ENCODE measurements at regions not wholly inside any gene's neighbourhood (a gene's known extent, or its start where the extent isn't known, plus 50 kb on each side); places are given as distances from the start of the nearest gene placed in this dataset.
"Not testable (repeated sequence)": the region's sequence is repeated elsewhere in the genome, so short reads cannot be mapped to it uniquely, and the experiment has no call there.

DNA sequence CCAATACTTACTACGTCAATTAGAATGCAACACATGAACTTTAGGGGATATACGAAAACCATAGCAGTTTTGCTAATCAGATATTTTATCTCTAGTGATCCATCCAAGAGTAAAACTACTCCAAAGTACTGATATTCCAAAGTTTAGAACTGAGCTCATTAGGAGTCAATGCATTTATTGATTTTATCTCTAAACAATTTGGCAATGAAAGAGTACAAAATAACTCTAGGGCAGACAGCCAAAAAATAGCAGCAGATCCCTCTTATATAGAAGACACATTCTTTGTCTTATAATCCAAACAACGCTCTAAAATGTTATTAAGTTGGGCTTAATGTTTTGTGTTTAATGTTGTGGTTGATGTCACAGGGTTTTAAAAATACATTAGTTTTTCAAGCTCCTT, 923.9 kb upstream of the MAN1A1 start:
- DNase-seq, result no peak
- H3K27ac ChIP-seq, result no peak overlapping the region
- H3K4me3 ChIP-seq (ENCODE audit: low read depth, low read length), result no peak overlapping the region
- in situ Hi-C loops (cut with HindIII; ENCODE audit: low pct_ligation_motif_present, low sequenced_read_pairs), result no loop called here
- no peaks in the 10 kb centered on the region for H3K36me3 ChIP-seq (replicated peaks)
- TF ChIP-seq, protein P1, sequence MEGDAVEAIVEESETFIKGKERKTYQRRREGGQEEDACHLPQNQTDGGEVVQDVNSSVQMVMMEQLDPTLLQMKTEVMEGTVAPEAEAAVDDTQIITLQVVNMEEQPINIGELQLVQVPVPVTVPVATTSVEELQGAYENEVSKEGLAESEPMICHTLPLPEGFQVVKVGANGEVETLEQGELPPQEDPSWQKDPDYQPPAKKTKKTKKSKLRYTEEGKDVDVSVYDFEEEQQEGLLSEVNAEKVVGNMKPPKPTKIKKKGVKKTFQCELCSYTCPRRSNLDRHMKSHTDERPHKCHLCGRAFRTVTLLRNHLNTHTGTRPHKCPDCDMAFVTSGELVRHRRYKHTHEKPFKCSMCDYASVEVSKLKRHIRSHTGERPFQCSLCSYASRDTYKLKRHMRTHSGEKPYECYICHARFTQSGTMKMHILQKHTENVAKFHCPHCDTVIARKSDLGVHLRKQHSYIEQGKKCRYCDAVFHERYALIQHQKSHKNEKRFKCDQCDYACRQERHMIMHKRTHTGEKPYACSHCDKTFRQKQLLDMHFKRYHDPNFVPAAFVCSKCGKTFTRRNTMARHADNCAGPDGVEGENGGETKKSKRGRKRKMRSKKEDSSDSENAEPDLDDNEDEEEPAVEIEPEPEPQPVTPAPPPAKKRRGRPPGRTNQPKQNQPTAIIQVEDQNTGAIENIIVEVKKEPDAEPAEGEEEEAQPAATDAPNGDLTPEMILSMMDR (IDR thresholded peaks at IDR 0.05; ENCODE audit: low read depth, low read length, missing control alignments), result no peak
- H3K27me3 ChIP-seq (replicated peaks), result no peaks in the 10 kb centered on the region

DNA sequence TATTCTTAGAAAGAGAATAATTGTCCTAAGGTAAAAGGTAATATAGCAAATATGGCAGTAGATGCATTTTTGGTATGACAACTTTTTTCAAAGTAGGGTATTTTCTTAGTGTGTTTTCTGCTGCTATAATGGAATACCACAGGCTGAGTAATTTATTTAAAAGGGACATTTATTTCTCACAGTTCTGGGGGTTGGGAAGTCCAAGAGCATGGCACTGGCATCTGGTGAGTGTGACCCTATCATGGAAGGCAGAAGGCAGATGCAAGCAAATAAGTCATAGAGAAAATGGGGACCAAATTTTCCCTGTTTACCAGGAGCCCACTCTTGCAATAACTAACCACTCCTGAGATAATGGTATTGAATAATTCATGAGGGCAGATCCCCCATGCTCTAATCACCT, 922.5 kb upstream of the MAN1A1 start:
- in situ Hi-C loops (cut with HindIII; ENCODE audit: low pct_ligation_motif_present, low sequenced_read_pairs), result no loop called here
- no peak for DNase-seq
- Histone ChIP-seq H3K36me3 (replicated peaks) (no peaks in the 10 kb centered on the region), H3K4me3 (ENCODE audit: low read depth, low read length) (no peak overlapping the region), H3K27me3 (replicated peaks) (no peaks in the 10 kb centered on the region), H3K27ac (no peak overlapping the region)
- TF ChIP-seq, protein P1 (IDR thresholded peaks at IDR 0.05; ENCODE audit: low read depth, low read length, missing control alignments), result no peak

DNA sequence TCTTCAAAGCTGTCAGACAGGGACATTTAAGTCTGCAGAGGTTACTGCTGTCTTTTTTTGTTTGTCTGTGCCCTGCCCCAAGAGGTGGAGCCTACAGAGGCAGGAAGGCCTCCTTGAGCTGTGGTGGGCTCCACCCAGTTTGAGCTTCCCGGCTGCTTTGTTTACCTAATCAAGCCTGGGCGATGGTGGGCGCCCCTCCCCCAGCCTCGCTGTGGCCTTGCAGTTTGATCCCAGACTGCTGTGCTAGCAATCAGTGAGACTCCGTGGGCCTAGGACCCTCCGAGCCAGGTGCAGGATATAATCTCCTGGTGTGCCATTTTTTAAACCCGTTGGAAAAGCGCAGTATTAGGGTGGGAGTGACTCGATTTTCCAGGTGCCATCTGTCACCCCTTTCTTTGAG, 918.7 kb upstream of the MAN1A1 start:
- H3K27ac ChIP-seq; H3K27me3 ChIP-seq (replicated peaks); DNase-seq; H3K36me3 ChIP-seq (replicated peaks); H3K4me3 ChIP-seq (ENCODE audit: low read depth, low read length); in situ Hi-C loops (cut with HindIII; ENCODE audit: low pct_ligation_motif_present, low sequenced_read_pairs): not testable (repeated sequence)

DNA sequence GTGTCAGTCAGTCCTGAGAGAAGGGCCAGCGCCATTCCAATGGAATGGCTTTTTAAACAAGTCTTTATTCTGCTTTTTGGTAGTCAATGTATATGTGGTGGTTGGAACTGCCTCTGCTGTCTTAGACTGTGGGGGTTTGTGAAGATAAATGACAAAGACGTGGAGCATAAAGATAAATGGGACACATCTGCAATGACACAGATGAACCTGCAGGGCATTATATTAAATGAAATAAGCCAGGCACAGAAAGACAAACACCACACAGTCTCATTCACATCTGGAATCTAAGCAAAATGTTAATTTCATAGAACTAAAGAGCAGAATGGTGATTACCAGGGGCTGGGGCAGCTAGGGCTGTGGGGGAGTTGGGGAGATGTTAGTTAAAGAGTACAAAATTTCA, 912.8 kb upstream of the MAN1A1 start:
- Histone ChIP-seq H3K36me3 (replicated peaks) (no peaks in the 10 kb centered on the region), H3K27me3 (replicated peaks) (no peaks in the 10 kb centered on the region), H3K4me3 (ENCODE audit: low read depth, low read length) (no peak overlapping the region), H3K27ac (no peak overlapping the region)
- DNase-seq, result no peak
- TF ChIP-seq, protein P1 (IDR thresholded peaks at IDR 0.05; ENCODE audit: low read depth, low read length, missing control alignments), result no peak
- in situ Hi-C loops (cut with HindIII; ENCODE audit: low pct_ligation_motif_present, low sequenced_read_pairs), result no loop called here

DNA sequence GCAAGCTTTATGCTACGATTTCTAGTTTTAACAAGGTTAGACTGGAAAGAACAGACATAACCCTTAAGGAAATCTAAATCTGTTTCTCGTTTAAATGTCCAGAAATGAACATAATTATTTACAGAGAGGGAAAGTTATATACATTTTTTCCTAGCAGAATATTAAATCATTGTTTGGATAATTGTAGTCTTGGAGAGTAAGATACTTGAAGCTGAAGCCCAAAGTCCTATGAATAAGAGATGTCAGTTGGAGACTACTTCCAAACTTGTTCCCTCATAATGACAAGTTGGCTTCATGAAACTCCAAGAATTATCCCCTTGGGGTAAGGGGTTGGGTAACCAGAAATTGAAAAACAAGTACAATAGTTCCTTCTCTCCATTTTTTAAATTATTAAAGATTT, 911.1 kb upstream of the MAN1A1 start:
- in situ Hi-C loops (cut with HindIII; ENCODE audit: low pct_ligation_motif_present, low sequenced_read_pairs), result no loop called here
- no peak for DNase-seq
- TF ChIP-seq, protein P1 (IDR thresholded peaks at IDR 0.05; ENCODE audit: low read depth, low read length, missing control alignments), result no peak
- no peaks in the 10 kb centered on the region for H3K27me3 ChIP-seq (replicated peaks)
- H3K36me3 ChIP-seq (replicated peaks), result no peaks in the 10 kb centered on the region
- no peak overlapping the region for H3K27ac ChIP-seq
- no peak overlapping the region for H3K4me3 ChIP-seq (ENCODE audit: low read depth, low read length)

DNA sequence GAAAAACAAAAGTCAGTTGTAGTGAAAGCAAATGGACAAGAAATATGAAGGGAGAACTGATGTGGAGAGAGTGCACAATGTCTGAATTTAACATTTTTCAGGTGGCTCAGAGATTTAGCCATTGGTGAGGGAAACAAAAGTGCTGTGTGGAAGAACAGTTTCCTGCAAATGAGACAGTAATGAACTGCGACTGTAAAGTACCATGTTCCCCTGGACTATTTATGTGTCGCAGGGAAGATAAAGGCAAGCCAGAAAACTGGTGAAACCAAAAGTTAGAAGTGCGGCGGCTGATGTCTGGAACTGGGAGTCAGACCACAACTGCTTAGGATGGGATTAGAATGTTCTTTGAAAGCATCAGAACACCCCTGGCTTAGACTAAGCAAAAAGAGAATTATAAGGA, 905.1 kb upstream of the MAN1A1 start:
- H3K36me3 ChIP-seq (replicated peaks), result no peaks in the 10 kb centered on the region
- no peak overlapping the region for H3K4me3 ChIP-seq (ENCODE audit: low read depth, low read length)
- TF ChIP-seq, protein P1 (IDR thresholded peaks at IDR 0.05; ENCODE audit: low read depth, low read length, missing control alignments), result no peak
- no peak overlapping the region for H3K27ac ChIP-seq
- in situ Hi-C loops (cut with HindIII; ENCODE audit: low pct_ligation_motif_present, low sequenced_read_pairs), result no loop called here
- H3K27me3 ChIP-seq (replicated peaks), result no peaks in the 10 kb centered on the region
- DNase-seq, result no peak

Measured in brain microvascular endothelial cell (primary cell).